ENCODE measurements at regions not wholly inside any gene's neighbourhood (a gene's known extent, or its start where the extent isn't known, plus 50 kb on each side); places are given as distances from the start of the nearest gene placed in this dataset.
"Not testable (repeated sequence)": the region's sequence is repeated elsewhere in the genome, so short reads cannot be mapped to it uniquely, and the experiment has no call there.

DNA sequence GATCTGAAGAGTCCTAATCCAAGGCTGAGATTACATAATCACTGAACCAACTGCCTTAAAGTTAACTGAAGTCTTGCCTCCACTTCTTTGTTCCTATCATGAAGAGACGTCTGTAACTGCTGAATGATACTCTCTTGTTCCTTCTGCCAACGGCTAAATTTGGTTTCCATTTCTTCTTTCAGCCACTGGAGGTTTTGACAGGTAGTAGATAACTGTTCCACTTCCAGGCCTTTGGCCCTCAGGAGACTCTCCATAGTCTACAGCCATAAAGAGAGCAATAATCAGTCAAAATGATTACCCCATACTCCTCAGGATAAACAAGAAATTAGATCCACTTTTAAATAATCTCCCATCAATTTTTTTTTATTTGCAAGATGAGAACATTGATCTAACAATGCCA lies 128.1 kb downstream of the NBPF8 start:
- H3K27me3 ChIP-seq (ENCODE audit: control insufficient read depth in 2 of 2, insufficient read depth in 2 of 2, low read length in 2 of 2); H3K4me3 Mint-ChIP-seq; H3K4me1 Mint-ChIP-seq; ATAC-seq; CTCF ChIA-PET; H3K36me3 Mint-ChIP-seq; H3K27ac Mint-ChIP-seq; H3K27me3 Mint-ChIP-seq; H3K36me3 ChIP-seq (ENCODE audit: control insufficient read depth in 2 of 3, insufficient read depth in 3 of 3, low read length in 3 of 3); H3K9me3 ChIP-seq (ENCODE audit: control insufficient read depth in 2 of 3, low read length in 3 of 3); intact Hi-C loops (cut with micrococcal nuclease); H3K27ac ChIP-seq (ENCODE audit: low read depth, low read length); H3K4me3 ChIP-seq (ENCODE audit: low read length); H3K4me1 ChIP-seq (ENCODE audit: control insufficient read depth in 2 of 2, insufficient read depth in 2 of 2, low read length in 2 of 2); DNase-seq; POLR2A ChIA-PET; H3K9me3 Mint-ChIP-seq: not testable (repeated sequence)

- H3K4me3 ChIP-seq (ENCODE audit: low read length); H3K27ac Mint-ChIP-seq; H3K9me3 Mint-ChIP-seq; H3K27me3 ChIP-seq (ENCODE audit: control insufficient read depth in 2 of 2, insufficient read depth in 2 of 2, low read length in 2 of 2); H3K36me3 Mint-ChIP-seq; H3K4me1 Mint-ChIP-seq; H3K27me3 Mint-ChIP-seq; POLR2A ChIA-PET; H3K4me1 ChIP-seq (ENCODE audit: control insufficient read depth in 2 of 2, insufficient read depth in 2 of 2, low read length in 2 of 2); intact Hi-C loops (cut with micrococcal nuclease); H3K27ac ChIP-seq (ENCODE audit: low read depth, low read length); H3K36me3 ChIP-seq (ENCODE audit: control insufficient read depth in 2 of 3, insufficient read depth in 3 of 3, low read length in 3 of 3); H3K9me3 ChIP-seq (ENCODE audit: control insufficient read depth in 2 of 3, low read length in 3 of 3); H3K4me3 Mint-ChIP-seq; CTCF ChIA-PET: not testable (repeated sequence)
- peak; percentile 100 for ATAC-seq
- DNase-seq = peak; percentile 63 to 90 (median 73)
These were observed 129.6 kb downstream of the NBPF8 start for GRCh38 chr1:120544434-120544833.

DNA sequence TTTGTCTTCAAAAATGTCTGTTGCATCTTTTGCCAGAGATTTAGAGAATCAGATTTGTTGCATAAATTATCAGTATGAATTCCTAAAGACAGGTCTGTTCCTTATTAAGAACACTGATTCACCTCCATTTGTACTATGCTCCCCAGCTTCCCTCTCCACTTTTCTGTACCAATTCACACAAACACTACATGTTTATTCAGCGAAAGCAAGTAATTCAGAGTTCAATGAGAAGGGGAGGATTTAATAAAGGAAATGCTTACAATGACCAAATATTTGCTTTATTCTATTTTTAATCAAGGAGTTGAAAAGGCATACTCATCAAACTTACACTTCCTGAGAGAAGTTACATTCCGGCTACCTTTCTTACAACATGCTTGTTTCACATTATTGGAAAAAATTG lies 135.5 kb downstream of the NBPF8 start:
- ATAC-seq, POLR2A ChIA-PET, H3K27ac Mint-ChIP-seq: not testable (repeated sequence)

DNA sequence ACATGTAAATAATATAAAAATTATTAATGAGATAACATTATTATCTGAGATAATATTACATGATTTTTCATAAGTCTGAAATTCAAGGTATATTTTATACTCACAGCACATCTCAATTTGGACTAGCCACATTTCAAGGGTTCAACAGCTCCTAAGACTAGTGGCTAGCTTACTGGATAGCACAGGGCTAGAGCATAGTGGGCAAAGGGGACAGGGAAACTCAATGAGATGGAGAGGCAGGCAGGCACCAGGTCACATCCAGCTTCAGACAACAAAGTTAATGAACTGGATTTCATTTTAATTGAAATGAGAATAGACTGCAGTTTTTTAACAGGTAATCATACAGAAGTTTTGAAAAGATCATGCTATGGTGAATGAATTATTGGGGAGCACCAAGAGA lies 137.4 kb downstream of the NBPF8 start:
- DNase-seq; H3K36me3 ChIP-seq (ENCODE audit: control insufficient read depth in 2 of 3, insufficient read depth in 3 of 3, low read length in 3 of 3); H3K4me1 ChIP-seq (ENCODE audit: control insufficient read depth in 2 of 2, insufficient read depth in 2 of 2, low read length in 2 of 2); CTCF ChIA-PET; H3K9me3 ChIP-seq (ENCODE audit: control insufficient read depth in 2 of 3, low read length in 3 of 3); H3K4me3 ChIP-seq (ENCODE audit: low read length); POLR2A ChIA-PET; H3K27me3 ChIP-seq (ENCODE audit: control insufficient read depth in 2 of 2, insufficient read depth in 2 of 2, low read length in 2 of 2); H3K36me3 Mint-ChIP-seq; ATAC-seq; H3K27me3 Mint-ChIP-seq; intact Hi-C loops (cut with micrococcal nuclease); H3K27ac ChIP-seq (ENCODE audit: low read depth, low read length); H3K9me3 Mint-ChIP-seq: not testable (repeated sequence)
- Mint-ChIP-seq H3K4me3 (peak overlapping the region in 7 of 10 donors; percentile 17 to 64 (median 59)), H3K27ac (peak overlapping the region in 1 of 9 donors; percentile 80), H3K4me1 (peaks cover 0 to 11% (median 8%) of the 10 kb centered on the region in 7 donors)

More for the DNA sequence above, 135.5 kb downstream of the NBPF8 start:
- H3K27me3 Mint-ChIP-seq; H3K36me3 Mint-ChIP-seq; H3K9me3 ChIP-seq (ENCODE audit: control insufficient read depth in 2 of 3, low read length in 3 of 3); H3K4me1 ChIP-seq (ENCODE audit: control insufficient read depth in 2 of 2, insufficient read depth in 2 of 2, low read length in 2 of 2); H3K4me3 ChIP-seq (ENCODE audit: low read length); DNase-seq; H3K27me3 ChIP-seq (ENCODE audit: control insufficient read depth in 2 of 2, insufficient read depth in 2 of 2, low read length in 2 of 2); H3K4me1 Mint-ChIP-seq; intact Hi-C loops (cut with micrococcal nuclease); H3K9me3 Mint-ChIP-seq; H3K4me3 Mint-ChIP-seq; H3K36me3 ChIP-seq (ENCODE audit: control insufficient read depth in 2 of 3, insufficient read depth in 3 of 3, low read length in 3 of 3); H3K27ac ChIP-seq (ENCODE audit: low read depth, low read length); CTCF ChIA-PET: not testable (repeated sequence)

- ATAC-seq; H3K36me3 Mint-ChIP-seq; H3K27me3 ChIP-seq (ENCODE audit: control insufficient read depth in 2 of 2, insufficient read depth in 2 of 2, low read length in 2 of 2); intact Hi-C loops (cut with micrococcal nuclease); H3K9me3 ChIP-seq (ENCODE audit: control insufficient read depth in 2 of 3, low read length in 3 of 3); CTCF ChIA-PET; H3K27me3 Mint-ChIP-seq; H3K27ac Mint-ChIP-seq; H3K4me3 ChIP-seq (ENCODE audit: low read length); POLR2A ChIA-PET; DNase-seq; H3K9me3 Mint-ChIP-seq; H3K4me1 ChIP-seq (ENCODE audit: control insufficient read depth in 2 of 2, insufficient read depth in 2 of 2, low read length in 2 of 2); H3K36me3 ChIP-seq (ENCODE audit: control insufficient read depth in 2 of 3, insufficient read depth in 3 of 3, low read length in 3 of 3); H3K27ac ChIP-seq (ENCODE audit: low read depth, low read length): not testable (repeated sequence)
- Mint-ChIP-seq H3K4me3 (peak overlapping the region; percentile 48 to 89 (median 78)), H3K4me1 (peaks cover 0 to 13% (median 8%) of the 10 kb centered on the region in 7 donors)
These were observed 142.9 kb downstream of the NBPF8 start for GRCh38 chr1:120557605-120558302.

DNA sequence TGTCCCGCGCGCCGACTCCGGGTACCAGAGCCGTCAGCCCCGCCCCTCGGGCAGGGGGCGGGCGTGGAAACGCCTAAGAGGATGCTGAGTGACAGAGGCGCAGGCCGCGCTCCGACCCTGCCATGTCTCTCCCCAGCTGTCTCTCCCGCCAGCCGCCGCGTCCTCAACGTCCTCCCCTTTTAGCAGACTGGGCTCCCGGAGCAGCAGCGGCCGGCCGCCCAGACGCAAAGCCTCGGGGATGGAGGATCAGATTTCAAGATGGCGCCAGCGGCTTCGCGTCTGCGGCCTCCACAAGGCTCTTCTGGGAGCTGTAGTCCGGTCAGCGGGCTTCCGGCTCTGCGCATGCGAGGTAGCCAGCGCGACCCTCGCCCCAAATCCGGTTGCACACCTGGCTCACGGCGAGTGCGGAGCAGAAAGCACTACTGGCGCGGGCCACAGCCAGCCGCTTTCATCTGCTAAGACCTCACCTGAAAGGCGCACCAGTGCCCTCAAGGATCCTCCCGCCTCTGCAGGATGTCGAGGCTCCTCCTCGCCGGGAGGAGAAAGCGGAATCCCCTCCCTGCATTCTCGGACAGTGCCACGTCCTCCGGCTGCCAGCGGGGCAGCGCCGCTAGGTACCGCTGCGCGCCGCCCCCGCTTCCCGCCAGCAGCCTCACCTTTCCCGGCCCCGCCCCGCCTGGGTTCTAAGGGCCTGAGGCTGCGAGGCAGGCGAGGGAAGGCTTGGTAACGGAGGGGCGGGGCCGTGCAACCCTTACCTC lies 143.6 kb downstream of the NBPF8 start:
- POLR2A ChIA-PET; H3K36me3 Mint-ChIP-seq; H3K9me3 Mint-ChIP-seq; CTCF ChIA-PET; H3K4me1 ChIP-seq (ENCODE audit: control insufficient read depth in 2 of 2, insufficient read depth in 2 of 2, low read length in 2 of 2); H3K27me3 ChIP-seq (ENCODE audit: control insufficient read depth in 2 of 2, insufficient read depth in 2 of 2, low read length in 2 of 2); H3K9me3 ChIP-seq (ENCODE audit: control insufficient read depth in 2 of 3, low read length in 3 of 3); H3K27ac ChIP-seq (ENCODE audit: low read depth, low read length); H3K27me3 Mint-ChIP-seq; intact Hi-C loops (cut with micrococcal nuclease); H3K36me3 ChIP-seq (ENCODE audit: control insufficient read depth in 2 of 3, insufficient read depth in 3 of 3, low read length in 3 of 3): not testable (repeated sequence)
- H3K4me3 ChIP-seq (ENCODE audit: low read length) = peak overlapping the region; percentile 52
- peak overlapping the region; percentile 52 to 83 (median 74) for H3K4me3 Mint-ChIP-seq
- ATAC-seq = peak; percentile 85
- H3K4me1 Mint-ChIP-seq = peaks cover 0 to 13% (median 8%) of the 10 kb centered on the region in 7 donors
- peak; percentile 32 to 69 (median 62) for DNase-seq
- peak overlapping the region in 4 of 9 donors; percentile 22 to 71 (median 58) for H3K27ac Mint-ChIP-seq

GRCh38 chr1:120561767-120562166 lies 146.9 kb downstream of the NBPF8 start:
- peak overlapping the region in 8 of 10 donors; percentile 21 to 59 (median 48) for H3K4me3 Mint-ChIP-seq
- H3K9me3 ChIP-seq (ENCODE audit: control insufficient read depth in 2 of 3, low read length in 3 of 3); H3K36me3 ChIP-seq (ENCODE audit: control insufficient read depth in 2 of 3, insufficient read depth in 3 of 3, low read length in 3 of 3); H3K4me1 ChIP-seq (ENCODE audit: control insufficient read depth in 2 of 2, insufficient read depth in 2 of 2, low read length in 2 of 2); CTCF ChIA-PET; H3K4me1 Mint-ChIP-seq; intact Hi-C loops (cut with micrococcal nuclease); H3K27me3 ChIP-seq (ENCODE audit: control insufficient read depth in 2 of 2, insufficient read depth in 2 of 2, low read length in 2 of 2); H3K9me3 Mint-ChIP-seq; H3K27me3 Mint-ChIP-seq; H3K36me3 Mint-ChIP-seq; POLR2A ChIA-PET; H3K4me3 ChIP-seq (ENCODE audit: low read length); H3K27ac ChIP-seq (ENCODE audit: low read depth, low read length): not testable (repeated sequence)
- peak overlapping the region in 6 of 9 donors; percentile 45 to 72 (median 61) for H3K27ac Mint-ChIP-seq
- ATAC-seq = peak; percentile 70
- DNase-seq = peak in 7 of 9 donors; percentile 8 to 71 (median 56)
